Right ventricle myocardium superior (tissue), 1 donor: ENCODE measurements at regions not wholly inside any gene's neighbourhood (a gene's known extent, or its start where the extent isn't known, plus 50 kb on each side); places are given as distances from the start of the nearest gene placed in this dataset.
"Not testable (repeated sequence)": the region's sequence is repeated elsewhere in the genome, so short reads cannot be mapped to it uniquely, and the experiment has no call there.

Source experiments
- ATAC-seq: fragments of 200-7000 bp; cut with Tn5 transposase; one replicate; pipeline ENCODE4 v1.9.1; 2020; ENCODE audit warnings: mild to moderate bottlenecking; ENCODE audit not compliant: poor library complexity
- DNase-seq: peaks from one replicate; pipeline ENCODE4 v3.0.0-alpha.2; 2020
- intact Hi-C: fragments of 100-400 bp; cut with DNase I; formaldehyde crosslinking; loops from one replicate; pipeline ENCODE4 v1.11.2; 2022
- donor health status: DM: no; HTN: yes; CAD: no; lungs with severe emphysema.

- intact Hi-C loops, ATAC-seq, DNase-seq: not testable (repeated sequence)
Observed at GRCh38 chr2:55124682-55125081, 74.4 kb upstream of the RTN4 start.

DNA sequence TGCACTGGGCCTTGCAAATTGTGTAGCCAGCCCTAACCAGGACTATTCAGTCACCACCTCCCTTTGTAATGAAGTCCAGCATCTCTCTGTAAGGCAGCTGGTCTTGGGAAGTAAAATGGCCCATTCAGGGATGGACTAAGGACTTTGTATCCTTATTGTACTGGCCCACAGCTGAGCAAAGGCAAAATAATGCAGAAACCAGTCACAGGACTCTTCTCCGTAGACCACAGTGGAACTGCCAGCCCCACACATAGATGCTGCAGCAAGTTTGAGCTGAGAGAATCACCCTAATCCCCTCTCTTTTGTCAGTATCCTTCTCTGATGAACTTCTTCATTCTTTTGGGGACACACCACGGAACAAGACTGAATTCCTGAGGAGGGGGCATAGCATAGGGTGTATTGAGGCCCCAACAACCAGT lies 73.6 kb upstream of the RTN4 start:
- intact Hi-C loops: no loop called here
- ATAC-seq: no peak
- DNase-seq: no peak

GRCh38 chr2:55120634-55121359 lies 70.5 kb upstream of the RTN4 start:
- intact Hi-C loops: no loop called here
- peak; percentile 87 for ATAC-seq
- DNase-seq: peak; percentile 73

DNA sequence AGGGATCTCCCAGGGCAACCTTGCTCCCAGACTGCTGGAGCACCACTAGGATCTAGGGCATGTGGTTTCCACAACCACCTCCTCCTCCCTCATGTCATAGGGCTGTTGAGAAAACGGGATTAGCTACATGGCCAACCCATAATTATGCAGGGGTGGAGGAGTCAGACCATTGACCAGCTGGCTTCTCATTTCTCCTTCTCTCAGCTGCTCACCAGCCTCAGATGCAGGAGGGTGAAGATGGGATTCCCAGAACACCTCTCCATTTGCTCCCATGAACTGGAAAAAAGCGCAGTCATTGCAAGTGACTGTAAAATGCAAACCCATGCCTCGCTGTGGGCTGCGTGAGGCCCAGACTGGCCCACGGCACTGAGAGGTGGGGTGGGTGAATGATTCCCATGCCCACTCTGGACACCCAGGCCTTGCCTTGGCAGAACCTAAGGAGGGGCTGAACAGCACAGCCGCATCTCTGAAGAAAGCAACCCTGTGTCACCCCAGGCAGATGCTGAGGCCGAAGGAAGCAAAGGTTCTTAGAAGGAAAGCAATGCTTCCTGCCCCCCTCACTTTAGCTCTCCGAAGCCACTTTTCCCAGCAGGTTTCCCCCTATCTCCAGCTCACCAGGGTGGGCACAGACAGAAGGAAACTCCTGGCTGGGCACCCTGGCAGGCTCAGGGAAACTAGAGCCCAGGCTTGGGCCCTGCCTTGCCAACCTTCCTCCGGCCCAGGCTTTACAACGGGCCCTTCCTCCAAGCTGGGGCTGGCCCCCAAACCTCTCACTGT lies 69.6 kb upstream of the RTN4 start:
- ATAC-seq (peak; percentile 33), DNase-seq (no peak)
- intact Hi-C loops: no loop called here

- no peak for DNase-seq
- intact Hi-C loops: no loop called here
- no peak for ATAC-seq
Observed at GRCh38 chr2:55118643-55119083, 68.4 kb upstream of the RTN4 start.

GRCh38 chr2:55116966-55117365 lies 66.7 kb upstream of the RTN4 start:
- ATAC-seq (no peak), DNase-seq (no peak)
- intact Hi-C loops: no loop called here

DNA sequence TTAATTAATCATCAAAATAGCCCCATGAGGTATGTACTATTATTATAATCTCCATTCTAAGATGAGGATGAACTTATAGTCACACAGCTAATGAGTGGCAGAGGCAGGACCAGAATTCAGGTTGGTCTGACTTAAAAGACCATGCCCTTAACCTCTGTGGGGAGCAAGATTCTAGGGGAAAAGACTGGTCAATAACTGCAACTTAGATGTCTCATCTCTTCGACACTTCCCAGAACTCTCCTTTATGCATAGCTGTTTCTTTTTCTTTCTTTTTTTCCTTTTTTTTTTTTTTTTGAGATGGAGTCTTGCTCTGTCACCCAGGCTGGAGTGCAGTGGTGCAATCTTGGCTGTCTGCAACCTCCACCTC lies 66.3 kb upstream of the RTN4 start:
- no peak for DNase-seq
- intact Hi-C loops: no loop called here
- ATAC-seq: no peak

DNA sequence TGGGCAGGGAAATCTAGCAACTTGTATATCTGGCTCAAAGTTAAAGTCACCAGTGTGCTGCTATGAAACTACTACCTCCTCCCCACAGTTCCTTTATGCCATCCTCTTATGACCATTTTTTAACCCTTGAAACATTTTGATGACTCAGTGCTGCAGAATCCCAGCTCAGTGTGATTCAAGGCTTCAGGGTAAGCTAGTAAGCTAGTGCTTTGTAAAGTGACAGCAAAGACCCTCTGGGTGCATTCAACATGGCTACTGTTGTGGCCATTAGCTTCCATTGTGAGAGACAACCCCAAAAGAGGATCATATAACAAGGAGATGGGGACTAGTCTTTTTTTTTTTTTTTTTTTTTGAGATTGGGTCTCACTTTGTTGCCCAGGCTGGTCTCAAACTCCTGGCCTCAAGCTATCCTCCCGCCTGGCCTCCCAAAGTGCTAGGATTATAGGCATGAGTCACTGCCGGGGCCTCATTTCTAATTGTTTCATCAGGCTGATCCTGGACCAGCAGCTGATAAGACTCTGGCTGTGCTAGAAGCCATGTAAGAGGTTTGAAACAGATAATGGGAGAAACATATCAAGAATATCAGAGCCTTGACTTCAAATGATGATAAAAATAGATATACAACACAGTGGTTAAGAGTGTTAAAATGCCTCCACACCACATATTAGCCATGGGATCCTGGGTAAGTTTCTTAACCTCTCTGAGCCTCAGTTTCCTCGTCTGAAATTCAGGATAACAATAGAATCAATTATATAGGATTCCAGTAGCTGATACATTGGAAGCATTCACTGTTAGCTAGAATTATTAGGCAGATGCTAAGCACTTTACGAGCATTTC lies 65.7 kb upstream of the RTN4 start:
- ATAC-seq (no peak), DNase-seq (no peak)
- intact Hi-C loops: no loop called here

- intact Hi-C loops: loop anchor here (5.0 kb wide), 1 partner anchor 43 kb away; no protein-coding TSS in a partner anchor
Observed at GRCh38 chr2:55114597-55114996, 64.3 kb upstream of the RTN4 start.

DNA sequence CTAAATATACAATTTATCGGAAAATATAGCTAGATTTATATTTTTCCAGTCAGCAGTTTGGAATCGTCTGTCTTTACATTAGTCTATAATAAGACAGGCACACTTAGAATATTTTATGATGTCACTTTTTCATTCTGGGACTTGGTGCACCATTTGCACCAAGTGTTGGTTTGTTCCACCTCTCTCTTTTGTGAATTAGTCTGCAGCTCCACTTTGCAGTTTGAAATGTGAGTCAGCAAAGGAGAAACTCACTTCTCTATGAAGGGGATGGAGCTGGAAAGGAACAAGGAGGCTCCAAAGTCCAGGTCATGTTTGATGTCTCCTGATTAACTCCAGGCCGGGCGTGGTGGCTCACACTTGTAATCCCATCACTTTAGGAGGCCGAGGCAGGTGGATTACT lies 63.8 kb upstream of the RTN4 start:
- DNase-seq (no peak), ATAC-seq (no peak)
- intact Hi-C loops: loop anchor here (5.0 kb wide), 1 partner anchor 43 kb away; no protein-coding TSS in a partner anchor

More at GRCh38 chr2:55114597-55114996, 64.3 kb upstream of the RTN4 start:
- no peak for ATAC-seq
- no peak for DNase-seq

GRCh38 chr2:55112229-55113031 lies 62.2 kb upstream of the RTN4 start:
- intact Hi-C loops: loop anchor here (5.0 kb wide), 1 partner anchor 45 kb away; no protein-coding TSS in a partner anchor
- peak; percentile 91 for DNase-seq
- ATAC-seq: peak; percentile 94

GRCh38 chr2:55111570-55112228 lies 61.4 kb upstream of the RTN4 start:
- intact Hi-C loops: loop anchor here (5.0 kb wide), 1 partner anchor 46 kb away; no protein-coding TSS in a partner anchor
- DNase-seq: peak; percentile 68
- ATAC-seq: peak; percentile 63

DNA sequence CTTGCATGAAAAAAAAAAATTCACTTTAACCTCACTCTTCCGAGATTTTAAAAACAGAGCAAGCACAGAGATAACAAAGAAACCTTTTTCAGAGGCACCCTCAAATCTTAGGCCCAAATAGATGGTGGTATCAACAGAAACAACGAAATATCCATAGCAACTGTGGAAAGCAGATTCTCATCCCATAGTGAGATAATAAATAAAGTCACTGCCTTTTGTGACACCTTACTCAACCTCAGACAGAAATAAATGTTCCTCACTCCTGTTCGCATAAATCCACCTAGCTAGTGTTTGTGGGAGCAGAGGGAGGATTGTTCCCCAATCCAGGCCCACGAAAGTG lies 60.9 kb upstream of the RTN4 start:
- intact Hi-C loops: loop anchor here (5.0 kb wide), 1 partner anchor 46 kb away; no protein-coding TSS in a partner anchor
- DNase-seq (no peak), ATAC-seq (no peak)

DNA sequence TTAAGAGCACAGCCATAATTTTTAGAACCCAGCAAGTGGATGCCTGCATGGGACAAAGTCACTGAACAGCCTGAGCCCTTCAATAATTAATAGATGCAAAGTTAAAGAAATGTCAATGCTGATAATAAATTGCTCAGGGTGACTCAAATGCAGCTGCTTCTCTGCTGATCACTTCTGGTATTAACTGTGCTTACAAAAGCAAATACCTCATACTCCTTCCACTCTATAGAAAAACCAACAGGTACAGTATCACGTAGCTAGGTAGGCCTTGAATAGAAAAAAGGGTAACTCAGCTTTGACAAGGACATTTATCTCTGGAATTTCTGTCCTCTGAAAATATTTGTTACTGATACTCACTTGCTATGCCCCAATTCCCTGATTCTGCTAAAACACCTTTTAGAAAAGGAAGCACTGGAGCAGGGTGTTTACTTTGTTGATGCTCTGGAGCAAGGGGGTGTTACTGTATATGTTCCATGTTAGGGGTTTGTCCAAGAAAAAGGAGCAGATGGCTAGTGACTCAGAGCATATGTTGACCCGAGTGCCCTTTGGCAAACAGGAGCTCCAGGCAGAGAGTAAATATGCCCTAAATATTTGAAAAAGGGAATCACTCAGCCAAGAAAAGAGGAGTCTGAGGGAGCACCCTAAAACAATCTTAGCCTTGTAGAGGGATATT lies 59.1 kb upstream of the RTN4 start:
- ATAC-seq: no peak

DNA sequence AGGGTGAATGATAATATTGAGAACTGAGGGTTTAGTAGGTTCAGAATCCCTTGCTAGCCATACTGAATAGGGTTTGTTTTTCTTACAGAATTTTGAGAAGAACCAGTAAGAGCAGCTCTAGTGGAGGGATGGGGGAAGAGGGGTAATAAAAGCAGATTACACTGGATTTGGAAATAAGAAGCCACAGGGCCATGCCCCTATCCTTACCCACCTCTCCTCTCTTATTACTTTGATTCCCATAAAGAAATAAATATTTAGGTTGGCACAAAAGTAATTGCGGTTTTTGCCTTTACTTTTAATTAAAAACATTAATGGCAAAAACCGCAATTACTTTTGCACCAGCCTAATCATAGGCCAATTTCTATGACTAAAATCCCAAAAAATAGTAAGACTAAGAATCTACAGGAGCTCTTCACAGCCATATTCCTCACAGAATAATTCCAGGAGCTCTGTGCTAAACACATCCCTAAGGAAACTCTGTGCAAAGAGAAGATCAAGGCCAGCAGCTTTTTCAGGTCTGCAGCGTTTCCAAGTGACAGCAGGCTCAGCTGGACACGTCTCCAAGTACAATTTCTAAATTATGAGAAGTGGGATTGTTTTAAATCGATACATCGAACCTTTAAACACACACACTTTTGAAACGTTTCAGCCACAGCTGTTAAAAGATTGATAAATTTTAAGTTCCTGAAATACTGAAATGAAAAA lies 58.4 kb upstream of the RTN4 start:
- intact Hi-C loops: no loop called here
- no peak for ATAC-seq
- DNase-seq: no peak

More for the DNA sequence above, 59.1 kb upstream of the RTN4 start:
- DNase-seq: no peak
- intact Hi-C loops: no loop called here

- DNase-seq (no peak), ATAC-seq (no peak)
- intact Hi-C loops: no loop called here
Observed at GRCh38 chr2:55107436-55107835, 57.2 kb upstream of the RTN4 start.

- intact Hi-C loops: no loop called here
- no peak for DNase-seq
- ATAC-seq: no peak
Observed at GRCh38 chr2:55106148-55106547, 55.9 kb upstream of the RTN4 start.
